ENCODE measurements at regions not wholly inside any gene's neighbourhood (a gene's known extent, or its start where the extent isn't known, plus 50 kb on each side); places are given as distances from the start of the nearest gene placed in this dataset.

DNA sequence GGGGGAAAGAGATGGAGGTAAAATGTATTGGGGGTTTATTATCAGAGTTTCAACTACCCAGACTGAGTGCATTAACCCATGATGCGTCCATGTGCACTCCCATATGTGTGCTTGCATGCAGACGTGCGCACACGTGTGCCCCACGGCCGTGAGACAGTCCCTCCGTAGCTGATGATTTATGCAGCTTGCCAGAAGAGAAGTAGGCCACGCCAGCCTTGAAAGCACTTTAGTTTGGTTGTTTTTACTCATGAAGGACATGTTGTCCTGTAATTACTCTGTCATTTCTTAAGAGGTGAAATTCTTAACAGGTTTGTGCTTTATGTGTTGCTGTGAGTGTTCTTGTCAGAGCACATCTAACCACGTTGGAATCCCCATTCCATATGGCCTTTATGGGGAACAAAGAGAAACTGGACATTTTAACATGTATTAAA is 467.8 kb downstream of the LMO4 start:
- intact Hi-C loops (cut with DNase I; ENCODE audit: low total_unique reads): no loop called here
- no peak for TF ChIP-seq POLR2A (IDR thresholded peaks at IDR 0.05)
- TF ChIP-seq, protein P1, sequence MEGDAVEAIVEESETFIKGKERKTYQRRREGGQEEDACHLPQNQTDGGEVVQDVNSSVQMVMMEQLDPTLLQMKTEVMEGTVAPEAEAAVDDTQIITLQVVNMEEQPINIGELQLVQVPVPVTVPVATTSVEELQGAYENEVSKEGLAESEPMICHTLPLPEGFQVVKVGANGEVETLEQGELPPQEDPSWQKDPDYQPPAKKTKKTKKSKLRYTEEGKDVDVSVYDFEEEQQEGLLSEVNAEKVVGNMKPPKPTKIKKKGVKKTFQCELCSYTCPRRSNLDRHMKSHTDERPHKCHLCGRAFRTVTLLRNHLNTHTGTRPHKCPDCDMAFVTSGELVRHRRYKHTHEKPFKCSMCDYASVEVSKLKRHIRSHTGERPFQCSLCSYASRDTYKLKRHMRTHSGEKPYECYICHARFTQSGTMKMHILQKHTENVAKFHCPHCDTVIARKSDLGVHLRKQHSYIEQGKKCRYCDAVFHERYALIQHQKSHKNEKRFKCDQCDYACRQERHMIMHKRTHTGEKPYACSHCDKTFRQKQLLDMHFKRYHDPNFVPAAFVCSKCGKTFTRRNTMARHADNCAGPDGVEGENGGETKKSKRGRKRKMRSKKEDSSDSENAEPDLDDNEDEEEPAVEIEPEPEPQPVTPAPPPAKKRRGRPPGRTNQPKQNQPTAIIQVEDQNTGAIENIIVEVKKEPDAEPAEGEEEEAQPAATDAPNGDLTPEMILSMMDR (IDR thresholded peaks at IDR 0.05): no peak
- DNase-seq: no peak

DNA sequence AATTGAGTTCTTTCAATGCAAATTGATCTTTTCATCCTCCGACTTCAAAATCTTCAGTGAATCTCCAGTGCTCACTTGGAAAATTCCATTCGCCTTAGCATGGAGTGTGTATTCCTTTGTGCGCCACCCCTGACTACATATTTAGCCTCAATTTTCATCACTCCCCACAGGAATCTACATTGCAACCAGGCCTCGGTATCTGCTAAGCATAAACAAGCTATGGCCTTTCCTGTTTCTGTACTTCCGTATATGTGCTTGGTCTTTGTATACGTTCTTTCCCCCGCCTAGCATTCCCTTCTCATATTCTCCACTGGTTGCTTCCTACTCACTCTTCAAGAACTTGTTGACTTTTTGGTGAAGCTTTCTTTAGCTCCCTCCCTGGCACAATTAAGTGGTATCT is 470.8 kb downstream of the LMO4 start:
- DNase-seq: no peak
- no peaks in the 10 kb centered on the region for H3K27me3 ChIP-seq
- H3K4me1 ChIP-seq: peaks cover 8% of the 10 kb centered on the region
- H3K27ac ChIP-seq: no peak overlapping the region
- WGBS, 2 donors: 96 to 98% methylated on average over 7 of the region's 7 CpGs
- intact Hi-C loops (cut with DNase I; ENCODE audit: low total_unique reads): no loop called here
- no peak overlapping the region for H3K4me3 ChIP-seq
- H3K36me3 ChIP-seq (ENCODE audit: low read depth, missing control alignments): no peaks in the 10 kb centered on the region
- H3K9me3 ChIP-seq: no peaks in the 10 kb centered on the region
- TF ChIP-seq, protein P1 (IDR thresholded peaks at IDR 0.05): no peak
- TF ChIP-seq POLR2A (IDR thresholded peaks at IDR 0.05): no peak

More for the DNA sequence above, 467.8 kb downstream of the LMO4 start:
- Histone ChIP-seq H3K27ac (no peak overlapping the region), H3K9me3 (no peaks in the 10 kb centered on the region), H3K36me3 (ENCODE audit: low read depth, missing control alignments) (no peaks in the 10 kb centered on the region), H3K27me3 (no peaks in the 10 kb centered on the region), H3K4me1 (peaks cover 8% of the 10 kb centered on the region), H3K4me3 (no peak overlapping the region)
- 50 to 68% methylated on average over 9 of the region's 9 CpGs for WGBS, 2 donors

DNA sequence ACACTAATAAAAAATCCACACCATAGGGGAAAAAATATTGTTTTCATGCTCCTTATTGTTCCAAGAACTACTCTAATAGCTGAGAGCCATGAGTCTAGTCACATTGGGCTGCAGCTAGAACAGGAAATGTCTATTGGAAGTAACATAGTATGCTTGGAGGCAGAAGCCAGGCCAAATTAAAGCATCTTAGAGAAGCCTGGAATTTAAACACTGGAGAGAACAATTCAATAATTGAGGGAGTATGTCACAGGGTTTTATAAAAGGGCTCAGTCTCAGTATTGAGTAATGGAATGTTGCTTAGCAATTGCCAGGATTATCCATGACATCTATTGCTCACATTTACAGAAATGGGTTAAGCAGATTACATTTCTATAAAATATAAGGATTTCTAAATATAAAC is 471.3 kb downstream of the LMO4 start:
- Histone ChIP-seq H3K27me3 (no peaks in the 10 kb centered on the region), H3K27ac (no peak overlapping the region), H3K4me3 (no peak overlapping the region), H3K4me1 (peaks cover 12% of the 10 kb centered on the region), H3K36me3 (ENCODE audit: low read depth, missing control alignments) (no peaks in the 10 kb centered on the region), H3K9me3 (no peaks in the 10 kb centered on the region)
- DNase-seq: no peak
- TF ChIP-seq, protein P1 (IDR thresholded peaks at IDR 0.05): no peak
- TF ChIP-seq POLR2A (IDR thresholded peaks at IDR 0.05): no peak
- intact Hi-C loops (cut with DNase I; ENCODE audit: low total_unique reads): no loop called here

DNA sequence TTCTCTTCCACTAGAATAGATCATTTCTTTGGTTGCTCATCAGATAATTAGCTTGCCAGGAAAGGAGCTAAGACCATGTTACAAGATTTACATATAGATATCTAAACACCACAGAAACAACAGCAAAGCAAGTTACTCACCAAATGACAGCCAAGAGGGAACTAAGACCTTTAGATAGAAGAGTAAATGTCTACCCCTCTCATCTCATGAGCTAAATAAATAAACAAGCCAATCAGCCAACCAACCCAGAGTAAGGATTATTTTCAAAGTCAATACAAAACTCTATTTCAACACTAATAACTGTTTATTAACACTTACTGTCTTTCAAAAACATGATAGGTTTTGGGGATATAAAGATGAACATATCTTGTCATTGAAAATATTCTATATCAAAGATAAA is 474.7 kb downstream of the LMO4 start:
- TF ChIP-seq, protein P1 (IDR thresholded peaks at IDR 0.05): no peak
- no peak for TF ChIP-seq POLR2A (IDR thresholded peaks at IDR 0.05)
- H3K36me3 ChIP-seq (ENCODE audit: low read depth, missing control alignments): no peaks in the 10 kb centered on the region
- intact Hi-C loops (cut with DNase I; ENCODE audit: low total_unique reads): no loop called here
- H3K4me1 ChIP-seq: peaks cover 19% of the 10 kb centered on the region
- H3K27ac ChIP-seq: no peak overlapping the region
- no peak for DNase-seq
- H3K27me3 ChIP-seq: no peaks in the 10 kb centered on the region
- H3K9me3 ChIP-seq: no peaks in the 10 kb centered on the region
- H3K4me3 ChIP-seq: no peak overlapping the region

DNA sequence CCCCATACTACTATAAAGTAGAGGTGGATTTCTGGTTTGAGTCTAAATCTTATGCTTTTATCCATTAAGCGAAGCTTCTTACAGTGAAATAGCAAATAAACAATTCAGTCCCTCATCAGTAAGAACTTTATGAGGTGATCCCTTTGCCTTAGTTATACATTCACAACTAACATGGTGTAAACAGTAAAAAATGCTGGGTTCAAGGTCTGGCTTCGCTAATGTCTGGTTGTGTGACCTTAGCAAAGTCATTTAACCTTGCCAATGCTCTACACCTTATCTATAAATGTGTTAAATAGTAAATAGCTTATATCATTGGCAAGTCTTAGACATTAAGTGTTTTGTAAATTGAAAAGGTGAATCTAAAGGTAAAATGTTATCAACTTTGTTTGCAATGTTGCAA is 475.4 kb downstream of the LMO4 start:
- no peaks in the 10 kb centered on the region for H3K9me3 ChIP-seq
- no peaks in the 10 kb centered on the region for H3K36me3 ChIP-seq (ENCODE audit: low read depth, missing control alignments)
- peak overlapping the region in 1 of 2 donors; percentile 77 for H3K27ac ChIP-seq
- intact Hi-C loops (cut with DNase I; ENCODE audit: low total_unique reads): no loop called here
- H3K4me1 ChIP-seq: peaks cover 19% of the 10 kb centered on the region
- no peak for TF ChIP-seq POLR2A (IDR thresholded peaks at IDR 0.05)
- TF ChIP-seq, protein P1 (IDR thresholded peaks at IDR 0.05): no peak
- no peak for DNase-seq
- H3K4me3 ChIP-seq: no peak overlapping the region
- 79 to 93% methylated on average over 2 of the region's 2 CpGs for WGBS, 2 donors
- no peaks in the 10 kb centered on the region for H3K27me3 ChIP-seq

All from testis (tissue), 2 donors.